BE2C (cell line): ENCODE measurements at regions not wholly inside any gene's neighbourhood (a gene's known extent, or its start where the extent isn't known, plus 50 kb on each side); places are given as distances from the start of the nearest gene placed in this dataset.
A peak's percentile ranks its signal among the peaks of the same experiment; 100 is the strongest.
"Not testable (repeated sequence)": the region's sequence is repeated elsewhere in the genome, so short reads cannot be mapped to it uniquely, and the experiment has no call there.

Source experiments
- DNase-seq: peaks from one replicate; pipeline ENCODE4 v3.0.0-alpha.2; 2020
- H3K27me3 ChIP-seq: fragments of 250-450 bp; sonication (Bioruptor Pico); 2 replicates; pipeline ENCODE4 v1.5.1; 2020; ENCODE audit warnings: mild to moderate bottlenecking
- H3K36me3 ChIP-seq: fragments of 250-450 bp; sonication (Bioruptor Pico); 2 replicates; pipeline ENCODE4 v1.5.1; 2020; ENCODE audit warnings: mild to moderate bottlenecking
- H3K4me1 ChIP-seq: fragments of 250-450 bp; sonication (Bioruptor Pico); 2 replicates; pipeline ENCODE4 v1.5.1; 2020
- H3K4me3 ChIP-seq: 2 replicates; pipeline ENCODE4 v1.5.1; 2011; ENCODE audit warnings: low read depth, low read length
- H3K9me3 ChIP-seq: fragments of 250-450 bp; sonication (Bioruptor Pico); 2 replicates; pipeline ENCODE4 v1.5.1; 2020
- TF ChIP-seq, protein P1 (sequence below): IDR thresholded peaks from 2 replicates; pipeline ENCODE4 v1.5.1; 2012; ENCODE audit warnings: mild to moderate bottlenecking, low read depth, low read length

- H3K36me3 ChIP-seq: no peaks in the 10 kb centered on the region
- TF ChIP-seq, protein P1, sequence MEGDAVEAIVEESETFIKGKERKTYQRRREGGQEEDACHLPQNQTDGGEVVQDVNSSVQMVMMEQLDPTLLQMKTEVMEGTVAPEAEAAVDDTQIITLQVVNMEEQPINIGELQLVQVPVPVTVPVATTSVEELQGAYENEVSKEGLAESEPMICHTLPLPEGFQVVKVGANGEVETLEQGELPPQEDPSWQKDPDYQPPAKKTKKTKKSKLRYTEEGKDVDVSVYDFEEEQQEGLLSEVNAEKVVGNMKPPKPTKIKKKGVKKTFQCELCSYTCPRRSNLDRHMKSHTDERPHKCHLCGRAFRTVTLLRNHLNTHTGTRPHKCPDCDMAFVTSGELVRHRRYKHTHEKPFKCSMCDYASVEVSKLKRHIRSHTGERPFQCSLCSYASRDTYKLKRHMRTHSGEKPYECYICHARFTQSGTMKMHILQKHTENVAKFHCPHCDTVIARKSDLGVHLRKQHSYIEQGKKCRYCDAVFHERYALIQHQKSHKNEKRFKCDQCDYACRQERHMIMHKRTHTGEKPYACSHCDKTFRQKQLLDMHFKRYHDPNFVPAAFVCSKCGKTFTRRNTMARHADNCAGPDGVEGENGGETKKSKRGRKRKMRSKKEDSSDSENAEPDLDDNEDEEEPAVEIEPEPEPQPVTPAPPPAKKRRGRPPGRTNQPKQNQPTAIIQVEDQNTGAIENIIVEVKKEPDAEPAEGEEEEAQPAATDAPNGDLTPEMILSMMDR: no peak
- no peaks in the 10 kb centered on the region for H3K9me3 ChIP-seq
- H3K4me3 ChIP-seq: no peak overlapping the region
- H3K4me1 ChIP-seq: no peaks in the 10 kb centered on the region
- DNase-seq: no peak
- no peaks in the 10 kb centered on the region for H3K27me3 ChIP-seq
These were observed 324.2 kb downstream of the NEK10 start for GRCh38 chr3:27044931-27045481.

GRCh38 chr3:27046351-27046750 is 322.8 kb downstream of the NEK10 start:
- Histone ChIP-seq H3K4me1 (no peaks in the 10 kb centered on the region), H3K36me3 (no peaks in the 10 kb centered on the region), H3K4me3 (no peak overlapping the region), H3K9me3 (no peaks in the 10 kb centered on the region), H3K27me3 (no peaks in the 10 kb centered on the region)
- DNase-seq: no peak
- TF ChIP-seq, protein P1: no peak

GRCh38 chr3:27049792-27050191 is 319.4 kb downstream of the NEK10 start:
- Histone ChIP-seq H3K4me3 (no peak overlapping the region), H3K4me1 (no peaks in the 10 kb centered on the region), H3K9me3 (no peaks in the 10 kb centered on the region), H3K36me3 (no peaks in the 10 kb centered on the region), H3K27me3 (no peaks in the 10 kb centered on the region)
- TF ChIP-seq, protein P1: no peak
- DNase-seq: no peak

- not testable (repeated sequence) for H3K36me3 ChIP-seq, H3K4me3 ChIP-seq, H3K27me3 ChIP-seq, H3K9me3 ChIP-seq, H3K4me1 ChIP-seq
- peak; percentile 3 for DNase-seq
These were observed 317.7 kb downstream of the NEK10 start for GRCh38 chr3:27051527-27051926.

- no peaks in the 10 kb centered on the region for H3K36me3 ChIP-seq
- H3K4me1 ChIP-seq: no peaks in the 10 kb centered on the region
- no peaks in the 10 kb centered on the region for H3K27me3 ChIP-seq
- TF ChIP-seq, protein P1: no peak
- H3K9me3 ChIP-seq: no peaks in the 10 kb centered on the region
- no peak overlapping the region for H3K4me3 ChIP-seq
- no peak for DNase-seq
These were observed 312.9 kb downstream of the NEK10 start for GRCh38 chr3:27056326-27056725.

DNA sequence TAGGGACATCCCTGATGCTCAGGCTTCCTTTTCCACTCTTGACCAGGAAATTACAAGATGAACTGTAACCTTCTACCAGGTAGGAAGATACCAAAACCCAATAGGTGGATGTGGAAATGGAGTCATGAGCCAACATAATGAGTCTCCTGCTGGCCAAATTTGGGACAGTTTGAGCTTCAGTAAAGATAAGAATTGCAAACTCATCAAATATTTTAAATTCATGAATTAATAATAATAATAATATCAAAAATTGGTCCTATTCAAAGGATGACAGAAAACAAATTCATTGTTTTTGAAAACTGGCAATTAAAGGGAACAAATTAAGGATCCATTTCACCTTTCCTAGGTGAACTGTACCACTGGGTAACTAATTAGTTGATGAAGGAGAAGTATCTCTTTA is 309.7 kb downstream of the NEK10 start:
- H3K4me3 ChIP-seq: no peak overlapping the region
- no peak for DNase-seq
- no peaks in the 10 kb centered on the region for H3K4me1 ChIP-seq
- no peaks in the 10 kb centered on the region for H3K36me3 ChIP-seq
- no peaks in the 10 kb centered on the region for H3K9me3 ChIP-seq
- H3K27me3 ChIP-seq: no peaks in the 10 kb centered on the region
- TF ChIP-seq, protein P1: no peak
